ENCODE measurements at regions not wholly inside any gene's neighbourhood (a gene's known extent, or its start where the extent isn't known, plus 50 kb on each side); places are given as distances from the start of the nearest gene placed in this dataset.

DNA sequence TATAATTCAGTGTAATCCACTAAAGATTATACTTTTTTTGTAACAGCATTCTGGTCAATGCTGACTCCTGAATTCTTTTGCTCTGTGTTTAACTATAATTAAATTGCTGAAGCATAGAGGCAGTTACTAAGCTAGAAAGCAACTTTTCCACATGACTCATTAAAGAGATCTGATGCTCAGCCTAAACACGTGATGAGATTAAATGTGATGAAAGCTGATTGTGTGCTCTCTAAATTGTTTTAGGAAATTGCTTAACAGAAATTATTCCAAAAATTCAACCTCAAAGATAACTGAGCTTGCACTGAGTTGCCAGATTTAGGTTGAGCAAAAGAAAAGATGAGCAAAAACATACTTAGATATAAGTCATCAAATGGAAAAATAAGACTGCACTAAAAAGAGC, 1033.6 kb downstream of the FAM181B start:
- Histone ChIP-seq H4K20me1 (ENCODE audit: control insufficient read depth, insufficient read depth, insufficient read length) (no peaks in the 10 kb centered on the region), H4K8ac (replicated peaks; ENCODE audit: insufficient read length, low read depth, low read length) (no peak overlapping the region), H4K91ac (ENCODE audit: insufficient read length, low read depth, low read length) (no peak overlapping the region), H4K5ac (ENCODE audit: insufficient read length, low read depth, low read length) (no peak overlapping the region), H3K27me3 (ENCODE audit: insufficient read depth, low read length) (no peaks in the 10 kb centered on the region), H3K23me2 (ENCODE audit: insufficient read length, low read depth, low read length, poor library complexity, severe bottlenecking) (no peaks in the 10 kb centered on the region), H3K27ac (ENCODE audit: insufficient read length, low read depth, low read length) (no peak overlapping the region), H2BK12ac (ENCODE audit: insufficient read length, low read depth, low read length) (no peak overlapping the region), H3K56ac (ENCODE audit: insufficient read length, low read depth, low read length) (no peak overlapping the region), H3K18ac (ENCODE audit: insufficient read length, low read depth, low read length) (no peak overlapping the region), H3K23ac (ENCODE audit: insufficient read length, low read depth, low read length) (no peak overlapping the region), H2AFZ (ENCODE audit: low read length) (no peak overlapping the region), H2BK5ac (ENCODE audit: insufficient read length, low read length) (no peak overlapping the region), H3K79me2 (ENCODE audit: insufficient read depth, low read length) (no peaks in the 10 kb centered on the region), H3K79me1 (ENCODE audit: insufficient read depth, low read depth, low read length, poor library complexity, severe bottlenecking) (no peaks in the 10 kb centered on the region), H2BK120ac (ENCODE audit: low read depth, low read length, poor library complexity, severe bottlenecking) (no peak overlapping the region), H3K14ac (ENCODE audit: insufficient read depth, low read length) (no peak overlapping the region), H3T11ph (ENCODE audit: low read length) (no peak overlapping the region), H2BK15ac (ENCODE audit: low read depth, low read length) (no peak overlapping the region), H2AK5ac (ENCODE audit: insufficient read length, low read length) (no peak overlapping the region), H2BK20ac (ENCODE audit: low read depth, low read length, poor library complexity, severe bottlenecking) (no peak overlapping the region), H3K9ac (ENCODE audit: extremely low read depth, insufficient read length, low read length) (no peak overlapping the region), H3K4me1 (ENCODE audit: insufficient read depth, low read length) (no peaks in the 10 kb centered on the region), H3K9me3 (ENCODE audit: control insufficient read depth, low read depth, low read length) (no peaks in the 10 kb centered on the region), H3K4me2 (ENCODE audit: insufficient read depth, insufficient read length, low read length) (no peak overlapping the region), H3K4ac (ENCODE audit: low read depth, low read length) (no peak overlapping the region)
- Mint-ChIP-seq H3K4me3 (no peak overlapping the region), H3K27ac (no peak overlapping the region), H3K4me1 (no peaks in the 10 kb centered on the region), H3K9me3 (peaks cover 9 to 16% of the 10 kb centered on the region in 2 experiments; a peak in 4 of 5 replicates), H3K27me3 (ENCODE audit: low read depth) (no peaks in the 10 kb centered on the region), H3K36me3 (ENCODE audit: insufficient read depth in 1 of 3, low read depth in 3 of 3) (no peaks in the 10 kb centered on the region)
- no CpG with 5 or more reads among the region's 1 CpG for WGBS (ENCODE audit: extremely low coverage, insufficient read length, low lambda C conversion rate)
- no peak for DNase-seq
- TF ChIP-seq, protein P1, sequence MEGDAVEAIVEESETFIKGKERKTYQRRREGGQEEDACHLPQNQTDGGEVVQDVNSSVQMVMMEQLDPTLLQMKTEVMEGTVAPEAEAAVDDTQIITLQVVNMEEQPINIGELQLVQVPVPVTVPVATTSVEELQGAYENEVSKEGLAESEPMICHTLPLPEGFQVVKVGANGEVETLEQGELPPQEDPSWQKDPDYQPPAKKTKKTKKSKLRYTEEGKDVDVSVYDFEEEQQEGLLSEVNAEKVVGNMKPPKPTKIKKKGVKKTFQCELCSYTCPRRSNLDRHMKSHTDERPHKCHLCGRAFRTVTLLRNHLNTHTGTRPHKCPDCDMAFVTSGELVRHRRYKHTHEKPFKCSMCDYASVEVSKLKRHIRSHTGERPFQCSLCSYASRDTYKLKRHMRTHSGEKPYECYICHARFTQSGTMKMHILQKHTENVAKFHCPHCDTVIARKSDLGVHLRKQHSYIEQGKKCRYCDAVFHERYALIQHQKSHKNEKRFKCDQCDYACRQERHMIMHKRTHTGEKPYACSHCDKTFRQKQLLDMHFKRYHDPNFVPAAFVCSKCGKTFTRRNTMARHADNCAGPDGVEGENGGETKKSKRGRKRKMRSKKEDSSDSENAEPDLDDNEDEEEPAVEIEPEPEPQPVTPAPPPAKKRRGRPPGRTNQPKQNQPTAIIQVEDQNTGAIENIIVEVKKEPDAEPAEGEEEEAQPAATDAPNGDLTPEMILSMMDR (conservative IDR thresholded peaks at IDR 0.05): no peak

Data from H9 (cell line).